GM19397 (cell line): ENCODE measurements at regions not wholly inside any gene's neighbourhood (a gene's known extent, or its start where the extent isn't known, plus 50 kb on each side); places are given as distances from the start of the nearest gene placed in this dataset.
"Not testable (repeated sequence)": the region's sequence is repeated elsewhere in the genome, so short reads cannot be mapped to it uniquely, and the experiment has no call there.

Source experiments
- ATAC-seq: cut with Tn5 transposase; IDR thresholded peaks from one replicate; pipeline ENCODE4 v1.9.1; 2021; ENCODE audit warnings: mild to moderate bottlenecking, moderate library complexity; ENCODE audit not compliant: unreplicated experiment

GRCh38 chr5:125227333-125228095 lies 481.1 kb upstream of the ZNF608 start:
- no peak for ATAC-seq

DNA sequence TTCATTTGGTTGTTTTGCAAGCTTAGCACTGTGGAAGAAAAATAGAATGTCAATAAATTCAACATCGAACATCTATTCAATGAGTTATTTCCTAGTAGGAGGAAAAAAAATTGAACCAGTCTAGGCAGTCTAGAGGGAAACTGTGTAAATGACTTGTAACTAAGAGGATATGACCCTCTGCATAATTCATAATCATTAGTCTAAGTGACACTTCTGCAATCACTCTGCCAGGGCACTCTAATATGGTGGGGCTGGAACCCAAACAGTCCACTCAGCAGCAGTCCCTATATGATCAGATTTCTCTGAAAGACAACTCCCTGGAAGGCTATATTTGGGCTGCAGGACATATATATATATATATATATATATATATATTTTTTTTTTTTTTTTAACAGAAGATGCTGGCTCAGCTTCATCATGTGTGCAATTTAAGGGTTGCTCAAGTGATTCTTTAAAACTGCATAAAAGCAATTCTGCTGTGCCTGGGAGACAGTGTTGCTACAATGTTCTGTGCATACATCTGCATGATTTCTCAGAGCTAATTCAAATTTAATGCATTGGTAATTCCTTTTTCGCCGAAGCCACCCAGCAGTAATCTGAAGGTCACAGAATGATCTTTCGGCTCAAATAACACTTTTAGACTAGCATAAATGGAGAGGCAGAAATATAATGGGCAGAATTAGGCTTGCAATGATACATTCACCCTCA lies 482.1 kb upstream of the ZNF608 start:
- no peak for ATAC-seq

GRCh38 chr5:125229556-125229955 lies 483.1 kb upstream of the ZNF608 start:
- ATAC-seq, result no peak

- no peak for ATAC-seq
These were observed 486.4 kb upstream of the ZNF608 start for GRCh38 chr5:125232779-125233230.

DNA sequence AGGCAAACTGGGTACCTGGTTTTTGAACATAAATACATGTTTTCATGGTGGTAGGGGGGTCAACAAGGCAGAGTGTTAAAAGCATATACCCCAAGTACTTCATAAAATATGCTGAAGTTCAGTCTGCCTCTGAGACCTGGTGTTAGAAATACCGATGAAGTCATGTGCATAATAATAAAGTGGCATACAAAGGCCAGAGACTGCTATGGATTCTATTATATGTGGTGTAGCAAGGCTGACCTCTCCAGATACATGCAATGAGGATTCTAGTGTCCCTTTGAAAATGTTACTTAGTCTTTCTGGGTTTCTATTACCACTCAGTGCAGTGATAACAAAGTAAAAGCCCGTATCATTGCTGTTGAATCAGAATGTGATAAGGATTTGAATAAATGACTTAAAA lies 487.5 kb upstream of the ZNF608 start:
- ATAC-seq, result no peak

DNA sequence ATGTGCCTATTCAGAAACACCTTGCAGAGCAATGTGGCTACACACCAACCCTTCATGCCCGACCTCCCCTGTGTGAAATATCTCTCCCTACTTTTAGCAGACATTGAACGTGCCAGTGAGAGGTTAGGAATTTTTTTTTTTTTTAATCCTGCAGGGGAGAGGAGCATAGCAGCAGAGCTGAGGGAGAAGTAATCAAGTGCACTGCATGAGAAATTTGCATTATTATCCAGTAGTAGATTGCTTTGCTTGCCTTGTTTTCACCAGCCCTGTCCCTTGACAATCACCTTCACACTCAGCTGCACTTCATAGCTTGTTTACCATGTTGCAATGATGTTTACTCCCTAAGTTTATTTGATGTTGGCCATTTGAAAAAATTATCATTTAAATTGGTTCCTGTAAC lies 489.6 kb upstream of the ZNF608 start:
- no peak for ATAC-seq

DNA sequence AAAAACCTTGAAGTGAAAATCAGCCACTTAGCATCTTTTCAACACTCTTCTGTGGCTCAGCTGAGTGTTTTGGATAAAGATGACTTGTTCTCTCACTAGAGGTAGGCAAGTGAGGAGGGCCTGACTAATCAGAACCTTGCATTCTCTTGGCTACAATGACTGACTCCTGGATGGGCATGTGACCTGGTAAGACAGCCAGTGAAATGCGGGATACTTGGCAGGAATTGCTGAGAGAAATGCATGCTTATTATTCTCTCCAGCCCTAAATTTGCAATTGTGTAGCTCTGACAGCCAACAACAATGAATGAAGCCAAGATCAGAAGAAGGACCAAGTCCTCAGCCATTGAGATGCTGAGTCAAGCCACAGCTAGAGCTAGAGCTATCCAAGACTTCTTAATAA lies 490.5 kb upstream of the ZNF608 start:
- no peak for ATAC-seq

GRCh38 chr5:125244531-125244930 lies 498.1 kb upstream of the ZNF608 start:
- ATAC-seq, result no peak

DNA sequence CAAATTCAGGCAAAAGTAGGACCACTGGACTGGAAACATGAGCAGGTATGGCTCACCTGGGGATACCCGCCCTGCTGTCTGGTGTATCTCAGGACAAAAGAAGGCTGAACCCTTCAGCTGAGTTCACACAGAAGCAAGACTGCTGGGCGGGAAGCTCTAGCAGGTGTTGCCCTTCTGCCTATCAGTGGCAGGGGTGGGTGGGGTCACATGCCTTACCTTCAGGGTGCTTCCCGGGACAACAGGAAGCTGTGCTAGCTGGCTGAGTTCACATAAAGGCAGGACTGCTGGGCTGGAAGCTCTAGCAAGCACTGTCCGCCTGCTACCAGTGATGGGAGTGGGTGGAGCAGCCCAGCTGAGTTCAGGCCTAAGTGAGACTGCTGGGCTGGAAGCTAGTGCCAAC lies 498.8 kb upstream of the ZNF608 start:
- ATAC-seq, result no peak

DNA sequence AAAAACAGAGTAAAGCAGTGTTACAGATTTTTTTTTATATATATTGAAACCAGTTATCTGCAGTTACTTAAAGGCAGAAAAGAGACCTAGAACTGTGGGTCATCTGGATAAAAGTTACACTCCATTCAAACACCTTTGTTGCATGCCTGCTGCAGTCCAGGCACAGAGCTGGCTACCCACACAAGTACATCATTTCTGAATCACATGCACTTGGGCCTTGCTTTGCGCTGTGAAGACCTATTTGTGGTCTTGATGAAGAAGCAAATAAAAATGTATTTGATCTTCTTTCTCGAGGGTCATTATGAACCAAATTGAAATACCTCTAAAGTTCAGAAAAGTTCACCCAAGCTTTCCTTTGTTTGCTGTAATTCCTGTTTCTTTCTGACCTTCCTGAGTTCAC lies 503.0 kb upstream of the ZNF608 start:
- ATAC-seq, result no peak

DNA sequence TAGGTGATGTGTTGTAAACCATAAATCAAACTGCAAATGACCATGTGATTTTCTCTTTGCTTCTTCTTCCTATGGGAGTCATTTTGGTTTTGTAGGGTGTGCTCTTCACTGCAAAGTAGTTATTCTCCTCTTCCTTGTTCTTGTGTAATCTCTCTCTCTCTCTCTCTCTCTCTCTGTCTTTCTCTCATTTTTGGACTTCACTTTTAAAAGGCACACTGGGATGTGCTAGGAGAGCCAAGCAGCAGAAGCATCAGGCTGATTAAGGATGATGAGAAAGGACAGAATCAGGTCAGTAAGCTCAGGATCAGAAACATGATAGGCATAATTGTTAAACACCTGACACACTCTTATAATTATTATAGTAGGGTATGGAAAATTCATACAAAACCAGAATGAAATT lies 505.3 kb upstream of the ZNF608 start:
- no peak for ATAC-seq

GRCh38 chr5:125253634-125254033 lies 507.2 kb upstream of the ZNF608 start:
- not testable (repeated sequence) for ATAC-seq

- ATAC-seq, result no peak
These were observed 507.8 kb upstream of the ZNF608 start for GRCh38 chr5:125254267-125254666.

DNA sequence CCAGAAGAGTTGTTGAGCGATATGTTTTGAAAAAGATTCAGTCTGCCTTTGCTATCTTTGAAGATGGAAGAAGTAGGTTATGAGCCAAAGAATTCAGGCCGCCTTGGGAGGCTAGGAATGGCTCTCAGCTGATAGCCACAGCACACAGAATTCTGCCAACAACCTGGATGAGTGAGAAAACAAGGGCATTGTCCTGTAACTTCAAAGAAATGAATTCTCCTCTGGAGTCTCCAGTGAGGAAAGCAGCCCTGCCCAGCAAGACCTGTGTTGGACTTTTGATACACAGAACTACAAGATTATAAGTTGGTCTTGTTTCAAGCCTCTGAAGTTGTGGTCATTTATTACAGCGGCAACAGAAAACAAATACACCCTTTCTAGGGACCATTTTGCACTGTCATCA lies 509.9 kb upstream of the ZNF608 start:
- ATAC-seq, result no peak

DNA sequence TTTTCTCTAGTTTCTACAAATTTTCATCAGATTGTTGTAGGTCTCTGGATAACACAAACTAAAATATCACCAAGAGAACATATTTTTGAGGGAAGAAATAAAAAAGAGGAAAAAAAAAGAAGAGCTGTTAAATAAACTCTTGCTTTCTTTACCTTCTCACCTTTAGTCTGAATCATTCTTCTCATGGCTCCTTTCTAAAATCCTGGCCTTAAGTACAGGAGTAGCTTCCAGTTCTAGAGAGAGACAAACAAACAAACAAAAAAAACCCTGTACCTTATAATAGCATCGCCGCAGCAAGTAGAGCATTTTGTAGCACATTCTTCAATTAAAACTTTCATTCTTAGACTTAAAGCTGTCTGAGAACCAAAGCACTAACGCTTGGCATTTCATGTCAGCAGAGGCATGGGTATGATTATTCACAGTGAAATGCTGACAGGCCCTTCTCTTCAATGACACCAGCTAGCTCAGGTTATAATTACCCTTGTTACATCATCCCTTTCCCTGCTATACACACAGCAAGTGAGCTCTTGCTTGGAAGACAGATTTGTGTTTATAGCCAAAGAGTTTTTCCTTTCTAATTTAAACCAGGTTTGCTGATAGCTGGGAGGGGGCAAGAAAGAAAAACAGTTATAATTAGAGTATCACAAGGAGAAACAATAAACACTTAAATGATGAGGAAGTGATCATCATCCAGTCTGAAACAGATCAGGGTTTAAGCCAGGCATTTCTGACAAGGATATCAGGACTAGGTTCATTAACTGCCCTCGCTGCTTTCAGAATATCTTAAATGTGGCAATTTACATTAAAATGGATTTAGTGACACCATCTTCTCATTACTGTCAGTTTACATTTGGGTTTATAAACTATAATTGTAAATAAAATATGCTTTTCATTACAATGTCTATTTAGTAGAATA lies 510.9 kb upstream of the ZNF608 start:
- ATAC-seq, result no peak

GRCh38 chr5:125257997-125258396 lies 511.6 kb upstream of the ZNF608 start:
- ATAC-seq, result no peak

DNA sequence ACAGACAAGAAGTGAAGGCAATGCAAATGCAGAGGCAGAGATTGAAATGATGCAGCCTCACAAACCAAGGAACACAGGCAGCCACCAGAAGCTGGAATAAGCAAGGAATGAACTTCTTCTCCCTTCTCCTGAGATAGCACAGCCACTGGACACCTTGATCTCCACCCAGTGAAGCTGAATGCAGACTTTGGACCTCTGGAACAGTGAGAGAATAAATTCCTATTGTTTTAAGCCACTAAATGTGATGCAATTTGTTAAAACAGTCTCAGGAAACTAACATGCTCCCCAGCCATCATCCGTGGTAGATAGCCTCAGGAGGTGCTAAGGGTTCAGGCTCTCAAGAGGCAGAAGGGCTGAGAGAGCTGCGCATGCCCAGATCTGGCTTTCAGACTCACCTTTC lies 512.2 kb upstream of the ZNF608 start:
- no peak for ATAC-seq

GRCh38 chr5:125261505-125262250 lies 515.2 kb upstream of the ZNF608 start:
- no peak for ATAC-seq

DNA sequence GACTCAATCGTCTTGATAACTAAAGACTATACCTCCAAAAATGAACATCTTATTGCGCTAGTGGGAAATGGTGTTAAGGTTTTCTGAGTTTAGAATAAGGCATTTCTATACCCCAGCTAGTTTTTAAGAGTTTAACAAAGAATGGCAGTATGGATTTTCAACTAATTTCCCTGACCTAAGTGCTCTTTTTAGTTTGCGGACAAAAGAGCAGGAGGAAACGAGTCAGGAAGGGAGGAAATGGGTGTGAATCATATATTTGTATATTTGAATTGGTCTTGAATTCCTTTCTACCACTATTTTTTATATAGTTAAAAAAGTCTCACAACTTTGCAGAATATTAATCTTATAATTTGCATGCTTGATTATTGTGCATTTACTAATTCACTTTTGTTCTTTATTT lies 516.3 kb upstream of the ZNF608 start:
- ATAC-seq, result no peak

- ATAC-seq, result no peak
These were observed 516.9 kb upstream of the ZNF608 start for GRCh38 chr5:125263356-125263755.

GRCh38 chr5:125266106-125266505 lies 519.7 kb upstream of the ZNF608 start:
- ATAC-seq, result no peak
